ENCODE measurements at regions not wholly inside any gene's neighbourhood (a gene's known extent, or its start where the extent isn't known, plus 50 kb on each side); places are given as distances from the start of the nearest gene placed in this dataset.

DNA sequence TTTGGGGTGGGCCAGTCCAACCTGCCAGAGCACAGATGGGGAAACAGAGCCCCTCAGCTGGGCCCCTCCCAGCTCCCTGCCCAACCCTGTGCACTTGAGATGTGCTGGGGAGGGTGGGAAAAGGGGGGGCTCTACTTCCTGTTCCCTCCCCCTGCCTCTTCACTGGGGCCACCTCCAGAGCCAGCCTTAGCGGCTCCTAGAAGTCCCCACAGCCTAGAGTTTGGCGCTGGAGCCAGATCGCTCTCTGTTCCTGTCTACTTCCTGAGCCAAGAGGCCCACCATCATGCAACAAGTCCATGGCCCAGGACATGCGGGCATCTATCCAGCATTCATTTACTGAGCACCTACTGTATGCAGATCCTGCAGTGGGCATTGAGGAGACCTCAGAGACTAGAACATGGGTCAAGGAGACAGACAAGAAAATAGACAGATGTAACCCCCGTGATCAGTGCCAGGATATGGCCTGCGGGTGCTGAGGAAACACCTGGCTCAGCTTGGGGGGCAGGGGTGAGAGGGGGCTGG lies 144.1 kb downstream of the SYF2 start:
- Mint-ChIP-seq H3K27ac (no peak overlapping the region), H3K27me3 (ENCODE audit: insufficient read depth) (peaks cover 3% of the 10 kb centered on the region), H3K9me3 (no peaks in the 10 kb centered on the region), H3K4me1 (no peaks in the 10 kb centered on the region), H3K4me3 (no peak overlapping the region), H3K36me3 (ENCODE audit: low read depth) (no peaks in the 10 kb centered on the region)
- Histone ChIP-seq H3K9ac (ENCODE audit: extremely low read depth, low read length, poor library complexity, severe bottlenecking) (no peak overlapping the region), H3K27ac (ENCODE audit: low read depth, low read length) (no peak overlapping the region), H3K4me1 (ENCODE audit: control insufficient read depth, insufficient read depth, low read length) (no peaks in the 10 kb centered on the region), H3K36me3 (ENCODE audit: control insufficient read depth, insufficient read depth, low read length) (no peaks in the 10 kb centered on the region), H3K27me3 (ENCODE audit: control insufficient read depth, insufficient read depth, low read length, poor library complexity, severe bottlenecking) (no peaks in the 10 kb centered on the region), H3K9me3 (ENCODE audit: control insufficient read depth, low read length) (no peaks in the 10 kb centered on the region), H3K4me3 (ENCODE audit: low read length) (no peak overlapping the region)
- WGBS, 2 experiments (ENCODE audit: insufficient coverage in 1 of 2, insufficient read length in 1 of 2): 93 to 100% methylated on average over 3 to 6 of the region's 6 CpGs
- TF ChIP-seq, protein P1, sequence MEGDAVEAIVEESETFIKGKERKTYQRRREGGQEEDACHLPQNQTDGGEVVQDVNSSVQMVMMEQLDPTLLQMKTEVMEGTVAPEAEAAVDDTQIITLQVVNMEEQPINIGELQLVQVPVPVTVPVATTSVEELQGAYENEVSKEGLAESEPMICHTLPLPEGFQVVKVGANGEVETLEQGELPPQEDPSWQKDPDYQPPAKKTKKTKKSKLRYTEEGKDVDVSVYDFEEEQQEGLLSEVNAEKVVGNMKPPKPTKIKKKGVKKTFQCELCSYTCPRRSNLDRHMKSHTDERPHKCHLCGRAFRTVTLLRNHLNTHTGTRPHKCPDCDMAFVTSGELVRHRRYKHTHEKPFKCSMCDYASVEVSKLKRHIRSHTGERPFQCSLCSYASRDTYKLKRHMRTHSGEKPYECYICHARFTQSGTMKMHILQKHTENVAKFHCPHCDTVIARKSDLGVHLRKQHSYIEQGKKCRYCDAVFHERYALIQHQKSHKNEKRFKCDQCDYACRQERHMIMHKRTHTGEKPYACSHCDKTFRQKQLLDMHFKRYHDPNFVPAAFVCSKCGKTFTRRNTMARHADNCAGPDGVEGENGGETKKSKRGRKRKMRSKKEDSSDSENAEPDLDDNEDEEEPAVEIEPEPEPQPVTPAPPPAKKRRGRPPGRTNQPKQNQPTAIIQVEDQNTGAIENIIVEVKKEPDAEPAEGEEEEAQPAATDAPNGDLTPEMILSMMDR (conservative IDR thresholded peaks at IDR 0.05): no peak
- DNase-seq: no peak

DNA sequence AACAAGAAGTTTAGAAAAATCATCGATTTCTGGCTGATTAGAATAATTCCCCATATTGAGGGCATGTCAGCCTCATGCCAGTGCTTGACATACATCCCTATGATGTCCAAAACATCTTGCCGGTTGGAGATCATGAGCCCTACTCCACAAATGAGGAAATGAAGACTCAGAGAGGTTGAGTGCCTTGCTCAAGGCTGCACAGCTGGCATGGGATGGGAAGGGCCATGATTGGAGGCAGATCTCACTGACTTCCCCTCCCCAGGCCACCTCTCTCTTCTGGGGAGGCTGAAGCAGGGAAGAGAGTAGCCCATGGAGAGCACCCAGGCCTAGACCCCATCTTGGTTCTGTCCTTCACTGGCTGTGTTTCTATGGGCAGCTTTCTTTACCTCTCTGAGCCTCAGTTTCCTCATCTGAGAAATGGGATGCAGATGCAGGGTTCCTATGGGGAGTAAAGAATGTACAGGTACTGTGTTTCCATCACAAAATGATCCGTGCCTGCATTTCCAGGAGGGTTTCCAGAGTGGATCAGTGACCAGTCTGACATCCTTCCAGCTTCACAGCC lies 145.7 kb downstream of the SYF2 start:
- no peaks in the 10 kb centered on the region for H3K36me3 Mint-ChIP-seq (ENCODE audit: low read depth)
- no peak for DNase-seq
- Histone ChIP-seq H3K27ac (ENCODE audit: low read depth, low read length) (no peak overlapping the region), H3K4me3 (ENCODE audit: low read length) (no peak overlapping the region), H3K9me3 (ENCODE audit: control insufficient read depth, low read length) (no peaks in the 10 kb centered on the region), H3K27me3 (ENCODE audit: control insufficient read depth, insufficient read depth, low read length, poor library complexity, severe bottlenecking) (no peaks in the 10 kb centered on the region), H3K9ac (ENCODE audit: extremely low read depth, low read length, poor library complexity, severe bottlenecking) (no peak overlapping the region), H3K4me1 (ENCODE audit: control insufficient read depth, insufficient read depth, low read length) (no peaks in the 10 kb centered on the region), H3K36me3 (ENCODE audit: control insufficient read depth, insufficient read depth, low read length) (no peaks in the 10 kb centered on the region)
- no peaks in the 10 kb centered on the region for H3K4me1 Mint-ChIP-seq
- H3K9me3 Mint-ChIP-seq: no peaks in the 10 kb centered on the region
- 70 to 78% methylated on average over 2 to 3 of the region's 3 CpGs for WGBS, 2 experiments (ENCODE audit: insufficient coverage in 1 of 2, insufficient read length in 1 of 2)
- no peak overlapping the region for H3K27ac Mint-ChIP-seq
- no peak overlapping the region for H3K4me3 Mint-ChIP-seq
- TF ChIP-seq, protein P1 (conservative IDR thresholded peaks at IDR 0.05): no peak
- H3K27me3 Mint-ChIP-seq (ENCODE audit: insufficient read depth): peaks cover 2% of the 10 kb centered on the region

DNA sequence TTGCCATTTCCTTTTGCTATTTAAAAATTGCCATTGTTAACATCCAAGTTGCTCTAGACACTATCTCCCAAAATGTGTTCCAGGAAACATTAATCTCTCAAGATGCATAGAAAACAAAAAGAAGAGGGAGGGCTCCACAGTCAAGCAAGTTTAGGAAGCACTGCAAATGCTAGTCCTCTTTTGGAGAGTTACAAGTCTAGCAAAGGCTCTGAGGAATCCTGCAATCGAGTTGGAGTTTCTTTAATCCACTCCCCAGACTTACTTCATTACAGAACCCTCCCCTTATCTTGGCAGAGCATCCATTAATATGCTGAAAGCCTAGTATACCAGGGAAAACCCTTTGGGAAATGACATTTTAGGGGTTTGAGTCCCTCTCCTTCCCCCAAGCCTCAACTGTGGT lies 147.9 kb downstream of the SYF2 start:
- no peak overlapping the region for H3K4me3 ChIP-seq (ENCODE audit: low read length)
- H3K27me3 ChIP-seq (ENCODE audit: control insufficient read depth, insufficient read depth, low read length, poor library complexity, severe bottlenecking): no peaks in the 10 kb centered on the region
- H3K36me3 Mint-ChIP-seq (ENCODE audit: low read depth): no peaks in the 10 kb centered on the region
- 75% methylated on average over 1 of the region's 1 CpG; no CpG with 5 or more reads in 1 of the 2 experiments for WGBS, 2 experiments (ENCODE audit: insufficient coverage in 1 of 2, insufficient read length in 1 of 2)
- H3K27me3 Mint-ChIP-seq (ENCODE audit: insufficient read depth): peaks cover 4% of the 10 kb centered on the region
- no peak overlapping the region for H3K27ac Mint-ChIP-seq
- no peak for DNase-seq
- no peaks in the 10 kb centered on the region for H3K4me1 ChIP-seq (ENCODE audit: control insufficient read depth, insufficient read depth, low read length)
- H3K9me3 Mint-ChIP-seq: peaks cover 5% of the 10 kb centered on the region
- H3K9me3 ChIP-seq (ENCODE audit: control insufficient read depth, low read length): no peaks in the 10 kb centered on the region
- H3K4me1 Mint-ChIP-seq: no peaks in the 10 kb centered on the region
- H3K27ac ChIP-seq (ENCODE audit: low read depth, low read length): no peak overlapping the region
- no peaks in the 10 kb centered on the region for H3K36me3 ChIP-seq (ENCODE audit: control insufficient read depth, insufficient read depth, low read length)
- no peak overlapping the region for H3K4me3 Mint-ChIP-seq
- TF ChIP-seq, protein P1 (conservative IDR thresholded peaks at IDR 0.05): no peak
- H3K9ac ChIP-seq (ENCODE audit: extremely low read depth, low read length, poor library complexity, severe bottlenecking): no peak overlapping the region
